HG03575 (cell line): ENCODE measurements at regions not wholly inside any gene's neighbourhood (a gene's known extent, or its start where the extent isn't known, plus 50 kb on each side); places are given as distances from the start of the nearest gene placed in this dataset.

Source experiments
- ATAC-seq: cut with Tn5 transposase; IDR thresholded peaks from one replicate; pipeline ENCODE4 v1.9.1; 2021; ENCODE audit not compliant: unreplicated experiment, insufficient number of reproducible peaks, low FRiP score; ENCODE audit errors: extremely low read depth

DNA sequence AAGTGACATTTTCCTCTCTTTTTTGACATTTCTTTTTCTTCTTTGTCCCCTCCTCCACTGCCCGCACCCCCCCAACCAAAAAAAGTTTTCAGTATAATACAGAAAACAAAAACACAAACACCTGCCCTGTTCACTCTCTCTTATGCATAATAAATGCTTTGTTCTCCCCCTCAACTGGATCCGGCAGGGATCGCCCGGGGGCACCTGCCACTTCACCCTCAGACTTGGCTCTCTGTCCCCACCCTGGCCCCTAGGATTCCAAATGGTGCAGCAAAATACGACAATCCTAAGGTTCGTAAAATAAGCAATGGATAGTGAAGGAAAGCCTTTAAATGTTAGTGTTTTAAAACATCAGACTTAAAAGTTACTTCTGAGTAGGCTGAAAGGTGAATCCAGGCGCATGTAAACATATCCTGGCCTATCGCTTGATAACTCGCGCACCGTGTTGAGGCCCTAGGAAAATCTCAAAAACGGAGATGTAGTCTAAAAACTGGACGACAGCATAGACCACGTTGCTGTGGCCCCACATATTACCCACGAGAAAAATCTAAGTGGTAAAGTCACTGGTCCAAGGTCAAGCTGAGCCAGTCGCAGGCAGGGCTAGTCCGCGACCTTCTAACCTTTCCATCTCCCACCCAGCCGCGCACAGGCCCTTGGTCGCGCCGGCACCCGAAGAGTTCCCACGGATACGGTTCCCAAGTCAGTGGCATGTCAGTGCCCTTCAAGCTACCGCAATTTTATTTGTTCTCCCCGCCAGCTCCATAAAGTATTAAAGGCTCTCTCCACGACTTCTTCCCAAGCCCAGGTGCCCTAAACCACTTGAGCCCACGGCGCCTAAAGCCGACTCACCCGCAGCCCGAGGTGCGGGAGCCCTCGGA, 130.8 kb downstream of the OGFRL1 start:
- no peak for ATAC-seq

DNA sequence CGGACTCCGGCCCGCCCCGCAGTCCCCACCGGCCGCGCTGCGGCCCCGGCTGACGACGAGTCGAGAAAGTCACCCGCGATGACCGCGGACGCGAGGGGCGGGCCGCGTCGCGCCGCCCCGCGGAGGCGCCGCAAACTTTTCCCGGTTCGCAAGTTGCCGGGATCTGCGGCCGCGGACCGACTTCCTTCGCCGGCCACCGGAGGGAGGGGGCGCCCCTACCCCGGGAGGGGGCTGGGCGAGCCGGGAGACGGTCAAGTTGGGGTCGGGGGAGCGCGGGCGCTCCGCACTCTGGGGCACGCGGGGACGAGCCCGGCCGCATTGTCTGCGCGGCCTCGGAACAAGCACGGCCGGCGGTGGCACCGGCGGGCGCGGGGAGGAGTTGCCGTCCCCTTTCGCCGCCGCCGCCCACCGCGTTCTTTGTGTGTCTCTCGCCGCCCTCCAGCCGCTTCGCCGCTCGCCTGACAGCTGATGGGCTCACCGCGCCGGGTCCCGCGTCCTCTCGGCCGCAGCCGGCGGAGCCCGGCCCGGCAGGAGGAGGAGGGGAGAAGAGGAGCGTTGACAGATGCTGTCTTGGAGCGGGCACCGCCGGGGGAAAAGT, 131.6 kb downstream of the OGFRL1 start:
- no peak for ATAC-seq

DNA sequence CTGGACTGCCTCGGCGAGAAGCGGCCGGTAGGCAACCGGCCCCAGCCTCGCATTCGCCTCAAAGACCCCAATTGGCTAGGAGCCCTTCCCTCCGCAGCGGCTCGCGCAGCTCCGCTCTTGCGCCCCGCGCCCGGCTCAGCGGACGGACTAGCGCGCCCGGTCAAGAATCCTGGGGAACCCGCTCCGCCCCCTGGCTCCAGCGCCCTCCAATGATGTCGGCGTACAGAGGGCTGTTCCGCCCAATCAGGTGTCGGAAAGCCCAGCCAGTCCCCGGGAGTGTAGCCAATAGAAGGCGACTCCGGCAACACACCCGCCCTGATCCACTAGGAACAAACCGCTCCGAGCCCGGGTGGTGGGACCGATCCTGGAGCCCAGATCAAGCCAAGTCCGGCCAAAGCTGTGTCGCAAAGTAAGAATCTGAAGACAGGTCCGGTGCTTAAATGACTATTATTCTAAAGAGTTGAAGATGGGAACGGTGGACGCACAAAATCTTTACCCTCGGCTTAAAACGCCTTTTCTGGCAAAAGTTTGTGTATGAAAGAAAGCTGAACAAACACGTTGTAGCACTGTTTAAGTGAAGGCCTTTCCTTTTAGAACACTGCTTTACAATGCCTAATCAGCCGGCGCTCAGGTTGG, 132.2 kb downstream of the OGFRL1 start:
- ATAC-seq = peak; percentile 49

DNA sequence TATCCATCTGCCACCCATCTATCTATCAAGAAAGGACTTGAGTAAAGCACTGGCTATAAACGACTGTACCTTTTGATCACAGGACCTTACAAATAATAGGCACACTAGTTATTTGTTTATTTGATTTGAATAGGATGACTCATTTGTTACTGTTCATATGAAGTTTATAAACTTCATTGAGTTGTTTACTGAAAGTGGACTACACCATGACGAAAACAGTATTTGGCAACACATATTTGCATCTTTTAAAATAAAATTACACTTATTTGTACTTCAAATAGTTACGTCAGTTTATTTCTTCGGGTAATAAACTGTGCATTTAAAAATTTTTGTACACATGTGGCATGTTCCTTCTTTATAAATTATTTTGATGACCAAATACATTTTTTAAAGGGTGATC, 133.0 kb downstream of the OGFRL1 start:
- no peak for ATAC-seq

DNA sequence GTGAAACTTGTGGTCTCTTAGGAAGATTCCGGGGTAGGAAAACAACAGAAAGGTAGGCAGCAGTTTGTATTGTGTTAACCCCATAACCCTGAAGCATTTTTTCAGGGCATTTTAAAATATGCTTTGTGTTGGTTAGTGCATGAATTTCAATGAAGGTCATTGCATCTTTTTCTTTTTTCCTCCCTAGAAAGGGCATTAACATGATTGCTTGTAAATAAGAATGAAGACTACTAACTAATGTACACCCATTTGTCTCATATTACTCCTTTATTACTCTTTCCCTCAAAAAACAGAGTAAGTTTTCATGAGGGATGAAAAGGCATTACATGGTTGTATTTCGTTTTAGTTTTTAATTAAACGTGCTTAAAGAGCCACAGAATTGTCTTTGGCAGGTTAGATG, 141.4 kb downstream of the OGFRL1 start:
- no peak for ATAC-seq

DNA sequence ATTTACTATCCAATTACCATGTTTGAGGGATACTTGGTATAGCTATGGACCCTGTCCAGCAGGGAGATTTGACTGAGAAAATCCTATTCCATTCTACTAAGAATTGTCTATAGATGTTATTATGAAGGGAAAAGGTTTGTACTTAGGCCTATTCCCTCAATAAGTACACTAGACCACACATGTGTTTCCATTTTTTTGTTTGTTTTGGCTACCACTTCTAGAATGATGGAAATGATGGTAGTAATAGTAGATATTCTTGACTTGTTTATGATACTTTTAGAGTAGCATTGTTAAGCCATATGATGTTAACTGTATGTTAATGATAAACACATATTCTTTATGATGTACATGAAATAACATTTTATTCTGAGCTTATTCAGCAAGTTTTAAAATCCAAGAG, 144.8 kb downstream of the OGFRL1 start:
- no peak for ATAC-seq

DNA sequence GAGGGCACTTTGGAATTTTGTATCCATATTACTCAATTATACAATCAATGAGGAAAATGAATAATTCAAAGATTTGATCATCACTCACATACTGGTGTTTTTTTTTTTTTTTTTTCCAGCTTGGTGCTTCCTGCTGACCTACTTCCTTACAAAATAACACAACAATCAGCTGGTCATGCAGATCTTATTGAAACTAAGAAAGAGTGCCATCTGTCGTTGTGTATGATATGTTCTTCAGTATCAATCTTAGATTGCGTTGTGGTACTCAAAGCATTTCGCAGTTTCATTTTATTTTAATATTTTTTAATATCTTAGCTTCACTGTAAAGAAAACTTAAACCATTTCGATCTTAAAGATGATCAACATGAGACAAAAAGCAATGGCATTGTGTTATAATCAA, 155.6 kb downstream of the OGFRL1 start:
- ATAC-seq = no peak

DNA sequence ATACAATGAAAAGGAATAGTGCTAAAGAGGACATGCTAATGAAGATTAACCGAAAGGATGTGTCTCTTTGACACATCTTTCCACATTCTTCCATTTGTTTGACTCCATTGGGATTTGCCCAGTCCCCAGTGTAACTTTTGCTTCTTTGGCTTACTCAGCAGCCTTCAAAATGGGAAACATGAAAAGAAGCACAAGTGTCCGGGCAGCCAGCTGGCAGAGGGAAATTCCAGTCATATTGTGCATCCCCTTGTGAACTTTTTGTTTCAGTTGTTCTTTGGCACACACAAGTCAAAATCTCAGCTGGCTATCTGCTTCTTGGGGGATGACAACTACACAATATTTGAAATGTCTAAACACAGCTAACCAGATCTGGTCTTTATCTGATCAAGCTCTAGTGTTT, 157.4 kb downstream of the OGFRL1 start:
- ATAC-seq = no peak

DNA sequence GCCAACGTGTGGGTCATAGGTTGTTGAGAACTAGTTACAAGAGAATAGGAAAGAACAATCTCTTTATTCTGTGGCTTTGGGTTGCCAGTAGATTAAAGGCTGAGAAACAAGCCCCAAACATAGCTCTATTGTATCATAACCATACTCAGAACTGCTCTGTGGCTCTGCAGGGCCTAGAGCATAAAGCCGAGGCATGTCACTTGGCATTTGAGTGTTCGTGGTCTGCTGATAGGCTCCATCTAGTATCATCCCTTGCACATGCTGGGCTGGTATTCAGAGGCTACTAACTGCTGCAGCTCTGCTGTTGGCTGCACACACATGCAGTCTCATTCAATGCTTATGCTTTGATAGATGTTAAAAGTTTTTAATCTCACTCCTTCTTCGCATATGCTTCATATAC, 157.9 kb downstream of the OGFRL1 start:
- ATAC-seq = no peak

DNA sequence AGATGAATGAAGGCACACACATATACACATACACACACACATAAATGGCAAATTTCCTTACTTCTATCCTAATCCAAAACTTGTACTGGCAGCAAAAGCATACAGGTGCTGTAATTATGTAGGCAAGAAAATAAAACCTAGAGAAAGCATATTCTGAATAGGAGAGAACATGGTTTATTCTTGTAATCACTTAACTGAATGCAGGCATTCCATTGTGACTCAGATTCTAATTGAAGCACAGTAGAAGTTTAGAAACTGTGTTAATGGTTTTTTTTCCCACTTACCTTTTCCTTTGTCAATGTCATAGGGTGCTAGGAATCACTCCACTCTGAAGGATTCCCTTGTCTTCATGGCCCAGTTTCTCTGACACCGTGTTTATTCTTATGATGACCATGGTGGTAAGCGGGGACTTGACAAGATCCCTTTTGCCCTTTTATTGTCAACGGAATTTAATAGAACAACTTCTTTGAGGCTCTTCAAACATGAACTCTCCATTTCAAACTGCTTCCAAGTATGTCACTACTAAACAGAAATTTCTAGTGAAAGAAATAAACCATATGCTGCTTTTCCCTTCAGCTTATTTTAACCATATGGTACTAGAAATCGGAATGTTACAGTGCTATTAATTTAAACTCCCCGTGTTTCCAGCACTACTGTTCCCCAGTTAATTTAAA, 164.2 kb downstream of the OGFRL1 start:
- no peak for ATAC-seq

DNA sequence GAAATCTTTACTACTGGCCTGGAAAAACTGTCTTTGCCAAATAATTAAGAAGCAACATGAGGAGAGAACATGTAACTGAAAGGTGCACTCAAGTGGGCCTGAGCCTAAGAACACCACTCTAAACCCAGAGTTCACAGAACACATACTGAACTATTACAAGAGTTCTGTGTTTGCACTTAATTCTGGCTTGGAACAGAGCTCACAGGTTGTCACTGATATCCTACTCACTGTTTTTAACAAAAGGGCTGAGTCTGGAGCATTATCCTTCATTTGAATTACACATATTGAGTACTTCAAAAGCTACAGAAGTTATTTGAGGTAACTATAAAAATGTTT, 164.7 kb downstream of the OGFRL1 start:
- ATAC-seq = no peak

DNA sequence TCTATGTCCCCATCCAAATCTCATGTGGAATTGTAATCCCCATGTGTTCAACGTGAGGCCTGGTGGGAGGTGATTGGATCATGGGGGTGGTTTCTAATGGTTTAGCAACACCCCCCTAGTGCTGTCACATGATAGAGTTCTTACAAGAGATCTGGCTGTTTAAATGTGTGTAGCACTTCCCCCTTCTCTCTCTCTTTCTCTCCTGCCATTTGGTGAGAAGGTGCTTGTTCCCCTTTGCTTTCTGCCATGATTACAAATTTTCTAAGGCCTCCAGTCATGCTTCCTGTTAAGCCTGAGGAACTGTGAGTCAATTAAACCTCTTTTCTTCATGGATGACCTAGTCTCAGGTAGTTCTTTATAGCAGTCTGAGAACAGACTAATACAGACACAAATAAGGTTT, 165.4 kb downstream of the OGFRL1 start:
- ATAC-seq = no peak

DNA sequence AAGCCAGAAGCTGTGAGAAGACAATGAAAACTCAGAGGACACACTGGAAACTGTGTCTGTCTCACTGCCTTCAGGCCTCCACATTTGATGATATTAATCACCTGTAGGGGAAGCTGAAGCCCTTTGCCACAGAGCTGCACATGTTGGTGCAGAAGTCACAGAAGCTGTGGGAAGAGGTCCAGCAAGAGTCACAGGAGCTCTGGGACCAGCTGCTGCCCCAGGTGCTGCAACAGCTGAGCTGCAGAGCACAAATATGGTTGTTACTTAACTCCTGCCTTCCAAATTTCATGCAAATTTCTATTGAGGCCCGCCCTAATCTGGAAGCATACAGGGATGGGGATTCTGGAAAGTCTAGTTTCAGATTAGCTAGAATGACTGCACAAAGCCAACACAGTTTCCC, 169.3 kb downstream of the OGFRL1 start:
- ATAC-seq = no peak

DNA sequence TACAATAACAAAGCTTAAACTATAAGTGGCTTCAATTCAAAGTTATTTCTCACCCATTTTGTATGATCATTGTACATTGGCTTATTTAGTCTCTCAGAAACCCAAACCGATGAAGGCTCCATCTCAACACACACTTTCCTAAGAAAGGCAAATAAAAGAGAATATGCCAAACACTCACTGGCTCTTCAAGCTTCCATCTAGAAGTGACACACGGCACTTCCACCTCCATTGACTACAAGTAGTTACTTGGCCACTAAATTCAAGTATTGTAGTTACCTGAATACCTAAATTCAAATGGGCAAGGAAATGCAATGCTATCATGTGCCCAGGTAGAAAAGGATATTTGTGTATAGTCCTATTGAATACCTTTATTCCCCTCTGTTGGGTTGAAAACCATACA, 170.6 kb downstream of the OGFRL1 start:
- ATAC-seq = no peak

DNA sequence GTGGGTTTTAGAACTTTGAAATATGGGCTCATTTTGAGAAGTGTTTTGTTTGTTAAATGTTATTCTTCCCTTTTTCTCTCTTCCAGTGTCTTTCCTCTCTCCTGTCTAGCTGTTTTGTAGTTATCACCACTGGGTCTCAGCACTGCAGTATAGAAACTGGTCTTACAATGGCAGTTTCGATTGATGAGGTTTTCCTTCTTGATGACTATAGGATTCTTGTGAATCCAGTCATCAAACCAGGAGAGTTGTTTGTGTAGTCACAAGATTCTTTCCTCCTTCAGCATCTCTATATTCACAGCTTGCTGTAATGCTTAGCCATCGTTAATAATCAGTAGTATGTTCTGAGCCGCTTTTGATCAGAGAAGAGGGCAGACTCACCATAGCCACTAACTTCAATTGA, 172.3 kb downstream of the OGFRL1 start:
- no peak for ATAC-seq

DNA sequence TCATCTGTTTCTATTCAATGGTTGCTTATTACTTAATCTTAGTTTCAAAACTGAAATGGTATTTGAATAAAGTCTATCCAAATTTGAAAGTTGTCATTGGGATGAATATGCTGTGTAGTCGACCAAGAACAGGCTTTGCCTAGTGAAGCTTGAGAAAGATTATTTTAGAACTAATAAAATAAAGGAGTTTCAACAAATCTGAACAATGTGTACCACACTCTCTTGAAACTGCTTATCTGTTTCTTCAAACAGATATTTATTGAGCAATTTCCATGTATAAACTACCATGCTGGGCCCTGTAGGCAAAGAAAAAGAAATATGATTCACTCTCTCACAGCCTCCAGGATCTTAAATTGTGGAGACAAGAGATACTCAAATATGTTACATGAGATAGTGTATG, 174.4 kb downstream of the OGFRL1 start:
- no peak for ATAC-seq

DNA sequence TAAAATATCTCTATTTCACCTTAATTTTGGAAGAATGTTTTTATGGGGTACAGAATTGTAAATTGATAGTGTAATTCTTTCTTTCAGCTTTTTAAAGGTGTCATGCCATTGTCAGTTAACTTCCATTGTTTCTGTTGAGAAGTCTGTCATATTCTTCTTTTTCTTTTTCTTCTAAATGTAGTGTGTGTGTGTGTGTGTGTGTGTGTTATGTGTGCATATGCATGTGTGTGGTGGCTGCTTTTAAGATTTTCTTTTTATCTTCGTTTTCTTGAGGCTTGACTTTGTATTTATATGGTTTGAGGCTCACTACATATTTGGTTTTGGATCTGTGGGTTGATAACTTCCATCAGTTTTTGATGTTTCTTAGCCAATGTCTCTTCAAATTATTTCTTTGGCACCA, 176.5 kb downstream of the OGFRL1 start:
- ATAC-seq = no peak

DNA sequence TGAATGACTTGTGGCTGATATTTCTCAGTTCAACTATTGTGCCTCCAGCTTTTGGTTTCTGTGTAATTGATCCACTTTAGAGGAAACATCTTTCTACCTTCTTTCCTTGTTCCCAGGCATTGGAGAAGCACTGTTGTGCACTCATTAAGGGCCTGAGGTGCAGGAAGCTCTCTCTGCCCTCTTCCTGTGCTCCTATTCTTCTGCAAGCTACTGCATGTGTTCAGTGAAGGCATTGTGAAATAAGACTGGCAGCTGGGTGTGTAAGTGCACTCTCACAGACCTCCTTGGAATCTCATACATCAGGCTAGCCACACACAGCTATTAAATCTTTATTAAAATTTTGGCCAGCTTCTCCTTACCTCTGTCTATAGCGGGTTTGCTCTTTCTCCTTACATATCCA, 177.8 kb downstream of the OGFRL1 start:
- no peak for ATAC-seq

DNA sequence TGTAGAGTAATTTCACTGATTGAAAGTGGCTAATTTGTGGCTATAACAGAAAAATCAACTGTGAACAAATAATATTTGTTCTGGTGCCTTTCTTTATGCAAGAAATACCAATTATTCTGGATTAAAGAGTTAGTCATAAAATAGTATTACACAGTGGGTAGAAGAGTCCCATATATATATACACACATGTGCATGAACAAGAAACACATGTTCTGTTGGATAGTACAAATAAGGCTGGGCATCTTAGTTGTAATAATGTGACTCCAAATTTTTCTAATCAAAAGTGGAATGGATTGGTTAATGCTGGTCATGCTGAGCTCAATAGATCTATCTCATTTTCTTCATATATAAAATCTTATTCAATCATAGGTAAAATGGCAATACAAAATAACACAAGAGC, 179.4 kb downstream of the OGFRL1 start:
- no peak for ATAC-seq
